ENCODE measurements at regions not wholly inside any gene's neighbourhood (a gene's known extent, or its start where the extent isn't known, plus 50 kb on each side); places are given as distances from the start of the nearest gene placed in this dataset.

- DNase-seq (ENCODE audit: extremely low read depth, insufficient read length): no peak
- TF ChIP-seq CTCF (IDR thresholded peaks at IDR 0.05; ENCODE audit: insufficient read depth, low read length, poor library complexity, severe bottlenecking): no peak
- H3K36me3 ChIP-seq (ENCODE audit: control insufficient read depth, insufficient read depth, low read length): no peaks in the 10 kb centered on the region
- no peak overlapping the region for H3K4me3 ChIP-seq (replicated peaks; ENCODE audit: low read depth, low read length)
- no peaks in the 10 kb centered on the region for H3K27me3 ChIP-seq (replicated peaks; ENCODE audit: control insufficient read depth, insufficient read depth, low read length)
Observed at GRCh38 chr11:36930256-36930655, 332.2 kb upstream of the RAG2 start.

- no peak for DNase-seq (ENCODE audit: extremely low read depth, insufficient read length)
- H3K27me3 ChIP-seq (replicated peaks; ENCODE audit: control insufficient read depth, insufficient read depth, low read length): no peaks in the 10 kb centered on the region
- no peak for TF ChIP-seq CTCF (IDR thresholded peaks at IDR 0.05; ENCODE audit: insufficient read depth, low read length, poor library complexity, severe bottlenecking)
- H3K4me3 ChIP-seq (replicated peaks; ENCODE audit: low read depth, low read length): no peak overlapping the region
- no peaks in the 10 kb centered on the region for H3K36me3 ChIP-seq (ENCODE audit: control insufficient read depth, insufficient read depth, low read length)
Observed at GRCh38 chr11:36929401-36929800, 331.4 kb upstream of the RAG2 start.

GRCh38 chr11:36928621-36929020 is 330.6 kb upstream of the RAG2 start:
- H3K27me3 ChIP-seq (replicated peaks; ENCODE audit: control insufficient read depth, insufficient read depth, low read length): no peaks in the 10 kb centered on the region
- no peak for TF ChIP-seq CTCF (IDR thresholded peaks at IDR 0.05; ENCODE audit: insufficient read depth, low read length, poor library complexity, severe bottlenecking)
- no peaks in the 10 kb centered on the region for H3K36me3 ChIP-seq (ENCODE audit: control insufficient read depth, insufficient read depth, low read length)
- no peak overlapping the region for H3K4me3 ChIP-seq (replicated peaks; ENCODE audit: low read depth, low read length)
- no peak for DNase-seq (ENCODE audit: extremely low read depth, insufficient read length)

- no peak for TF ChIP-seq CTCF (IDR thresholded peaks at IDR 0.05; ENCODE audit: insufficient read depth, low read length, poor library complexity, severe bottlenecking)
- Histone ChIP-seq H3K4me3 (replicated peaks; ENCODE audit: low read depth, low read length) (no peak overlapping the region), H3K36me3 (ENCODE audit: control insufficient read depth, insufficient read depth, low read length) (no peaks in the 10 kb centered on the region), H3K27me3 (replicated peaks; ENCODE audit: control insufficient read depth, insufficient read depth, low read length) (no peaks in the 10 kb centered on the region)
- no peak for DNase-seq (ENCODE audit: extremely low read depth, insufficient read length)
Observed at GRCh38 chr11:36899800-36900199, 301.8 kb upstream of the RAG2 start.

- no peak overlapping the region for H3K4me3 ChIP-seq (replicated peaks; ENCODE audit: low read depth, low read length)
- no peak for DNase-seq (ENCODE audit: extremely low read depth, insufficient read length)
- TF ChIP-seq CTCF (IDR thresholded peaks at IDR 0.05; ENCODE audit: insufficient read depth, low read length, poor library complexity, severe bottlenecking): no peak
- no peaks in the 10 kb centered on the region for H3K27me3 ChIP-seq (replicated peaks; ENCODE audit: control insufficient read depth, insufficient read depth, low read length)
- no peaks in the 10 kb centered on the region for H3K36me3 ChIP-seq (ENCODE audit: control insufficient read depth, insufficient read depth, low read length)
Observed at GRCh38 chr11:36890841-36891240, 292.8 kb upstream of the RAG2 start.

GRCh38 chr11:36890121-36890679 is 292.2 kb upstream of the RAG2 start:
- TF ChIP-seq CTCF (IDR thresholded peaks at IDR 0.05; ENCODE audit: insufficient read depth, low read length, poor library complexity, severe bottlenecking): no peak
- DNase-seq (ENCODE audit: extremely low read depth, insufficient read length): no peak
- Histone ChIP-seq H3K27me3 (replicated peaks; ENCODE audit: control insufficient read depth, insufficient read depth, low read length) (no peaks in the 10 kb centered on the region), H3K4me3 (replicated peaks; ENCODE audit: low read depth, low read length) (no peak overlapping the region), H3K36me3 (ENCODE audit: control insufficient read depth, insufficient read depth, low read length) (no peaks in the 10 kb centered on the region)

Data from GM06990 (cell line).